GM12865 (cell line): ENCODE measurements at regions not wholly inside any gene's neighbourhood (a gene's known extent, or its start where the extent isn't known, plus 50 kb on each side); places are given as distances from the start of the nearest gene placed in this dataset.
"Not testable (repeated sequence)": the region's sequence is repeated elsewhere in the genome, so short reads cannot be mapped to it uniquely, and the experiment has no call there.

Source experiments
- DNase-seq: peaks from one replicate; pipeline ENCODE4 v3.0.0; 2010; ENCODE audit warnings: low read depth
- H3K4me3 ChIP-seq: 2 replicates; pipeline ENCODE4 v1.5.1; 2011; ENCODE audit warnings: mild to moderate bottlenecking, low read depth, low read length, control low read depth
- CTCF ChIP-seq: IDR thresholded peaks from 2 replicates; pipeline ENCODE4 v1.5.1; 2011; ENCODE audit warnings: low read length, control low read depth, low read depth, inconsistent platforms; ENCODE audit not compliant: insufficient read depth; ENCODE audit errors: missing control alignments

GRCh38 chr6:44040786-44041185 lies 86.5 kb downstream of the MRPL14 start:
- DNase-seq, result no peak
- TF ChIP-seq CTCF, result no peak
- H3K4me3 ChIP-seq, result no peak overlapping the region

- no peak overlapping the region for H3K4me3 ChIP-seq
- DNase-seq, result no peak
- no peak for TF ChIP-seq CTCF
Observed at GRCh38 chr6:44039839-44040350, 87.4 kb downstream of the MRPL14 start.

GRCh38 chr6:44039191-44039719 lies 88.0 kb downstream of the MRPL14 start:
- DNase-seq, result no peak
- H3K4me3 ChIP-seq, result no peak overlapping the region
- TF ChIP-seq CTCF, result no peak

GRCh38 chr6:44038543-44039065 lies 88.6 kb downstream of the MRPL14 start:
- no peak for TF ChIP-seq CTCF
- no peak for DNase-seq
- H3K4me3 ChIP-seq, result no peak overlapping the region

- DNase-seq, result no peak
- H3K4me3 ChIP-seq, result no peak overlapping the region
- no peak for TF ChIP-seq CTCF
Observed at GRCh38 chr6:44037847-44038542, 89.3 kb downstream of the MRPL14 start.

GRCh38 chr6:44037276-44037675 lies 90.0 kb downstream of the MRPL14 start:
- H3K4me3 ChIP-seq, DNase-seq: not testable (repeated sequence)

GRCh38 chr6:44036699-44037101 lies 90.6 kb downstream of the MRPL14 start:
- no peak overlapping the region for H3K4me3 ChIP-seq
- no peak for DNase-seq
- no peak for TF ChIP-seq CTCF
